ENCODE measurements at regions not wholly inside any gene's neighbourhood (a gene's known extent, or its start where the extent isn't known, plus 50 kb on each side); places are given as distances from the start of the nearest gene placed in this dataset.

GRCh38 chr9:107704774-107705173 is 215.2 kb upstream of the KLF4 start:
- intact Hi-C loops (cut with micrococcal nuclease), result loop anchor here (5.0 kb wide), 1 partner anchor 163 kb away; no protein-coding TSS in a partner anchor

More at GRCh38 chr9:107704774-107705173, 215.2 kb upstream of the KLF4 start:
- H3K9me1 ChIP-seq (replicated peaks; ENCODE audit: control insufficient read depth, extremely low read depth, insufficient read depth, low read length), result no peaks in the 10 kb centered on the region
- no peak for FAIRE-seq
- peaks cover 11 to 23% of the 10 kb centered on the region in 2 experiments for H3K27me3 ChIP-seq (ENCODE audit: control insufficient read depth in 2 of 2, insufficient read depth in 2 of 2, low read length in 2 of 2)
- DNase-seq (ENCODE audit: low read depth, low spot score), result no peak
- H3K27ac ChIP-seq (ENCODE audit: insufficient read depth, low read depth, low read length), result no peak overlapping the region
- H3K9me3 ChIP-seq (replicated peaks; ENCODE audit: control insufficient read depth, insufficient read depth, low read length), result no peaks in the 10 kb centered on the region
- ChIA-PET POLR2A (no interaction called here), CTCF (no interaction called here)
- H2AFZ ChIP-seq (ENCODE audit: low read depth, low read length), result no peak overlapping the region
- dilution Hi-C loops (cut with MboI; ENCODE audit: extremely low pct_ligation_motif_present, low sequenced_read_pairs), result no loop called here
- no peak overlapping the region for H3K4me2 ChIP-seq (ENCODE audit: insufficient read depth, low read length)
- H3K9ac ChIP-seq (replicated peaks; ENCODE audit: extremely low read depth, insufficient read depth, low read length), result no peak overlapping the region
- H3K79me2 ChIP-seq (ENCODE audit: control insufficient read depth, insufficient read depth, low read length), result no peaks in the 10 kb centered on the region
- TF ChIP-seq POLR2AphosphoS5 (IDR thresholded peaks at IDR 0.05; ENCODE audit: insufficient read depth, low read depth, low read length) (no peak), MYC (IDR thresholded peaks at IDR 0.05; ENCODE audit: low read depth, low read length) (no peak), POLR2A (IDR thresholded peaks at IDR 0.05; ENCODE audit: low read depth, low read length) (no peak), GATA2 (IDR thresholded peaks at IDR 0.05; ENCODE audit: insufficient read depth, insufficient read length, low read depth, low read length) (no peak), JUN (IDR thresholded peaks at IDR 0.05; ENCODE audit: borderline replicate concordance, insufficient read depth, insufficient read length, low read depth) (no peak), FOS (IDR thresholded peaks at IDR 0.05; ENCODE audit: borderline replicate concordance, insufficient read depth, low read length) (no peak), EZH2 (IDR thresholded peaks at IDR 0.05; ENCODE audit: borderline replicate concordance, low read depth, low read length, severe bottlenecking) (no peak)
- TF ChIP-seq, protein P1, sequence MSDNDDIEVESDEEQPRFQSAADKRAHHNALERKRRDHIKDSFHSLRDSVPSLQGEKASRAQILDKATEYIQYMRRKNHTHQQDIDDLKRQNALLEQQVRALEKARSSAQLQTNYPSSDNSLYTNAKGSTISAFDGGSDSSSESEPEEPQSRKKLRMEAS (IDR thresholded peaks at IDR 0.05; ENCODE audit: insufficient read depth, insufficient read length), result no peak
- TF ChIP-seq, protein P2, sequence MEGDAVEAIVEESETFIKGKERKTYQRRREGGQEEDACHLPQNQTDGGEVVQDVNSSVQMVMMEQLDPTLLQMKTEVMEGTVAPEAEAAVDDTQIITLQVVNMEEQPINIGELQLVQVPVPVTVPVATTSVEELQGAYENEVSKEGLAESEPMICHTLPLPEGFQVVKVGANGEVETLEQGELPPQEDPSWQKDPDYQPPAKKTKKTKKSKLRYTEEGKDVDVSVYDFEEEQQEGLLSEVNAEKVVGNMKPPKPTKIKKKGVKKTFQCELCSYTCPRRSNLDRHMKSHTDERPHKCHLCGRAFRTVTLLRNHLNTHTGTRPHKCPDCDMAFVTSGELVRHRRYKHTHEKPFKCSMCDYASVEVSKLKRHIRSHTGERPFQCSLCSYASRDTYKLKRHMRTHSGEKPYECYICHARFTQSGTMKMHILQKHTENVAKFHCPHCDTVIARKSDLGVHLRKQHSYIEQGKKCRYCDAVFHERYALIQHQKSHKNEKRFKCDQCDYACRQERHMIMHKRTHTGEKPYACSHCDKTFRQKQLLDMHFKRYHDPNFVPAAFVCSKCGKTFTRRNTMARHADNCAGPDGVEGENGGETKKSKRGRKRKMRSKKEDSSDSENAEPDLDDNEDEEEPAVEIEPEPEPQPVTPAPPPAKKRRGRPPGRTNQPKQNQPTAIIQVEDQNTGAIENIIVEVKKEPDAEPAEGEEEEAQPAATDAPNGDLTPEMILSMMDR (IDR thresholded peaks at IDR 0.05; ENCODE audit: extremely low read depth in 1 of 2, insufficient read depth in 1 of 2, low read depth in 1 of 2, low read length in 2 of 2), result no peak
- no peaks in the 10 kb centered on the region for H3K4me1 ChIP-seq (ENCODE audit: control insufficient read depth, extremely low read depth, insufficient read depth, low read length)
- H4K20me1 ChIP-seq (replicated peaks; ENCODE audit: control insufficient read depth, extremely low read depth, insufficient read depth, low read length), result no peaks in the 10 kb centered on the region
- no TSS peak for BruUV-seq (replicated peaks)
- no peaks in the 10 kb centered on the region for H3K36me3 ChIP-seq (ENCODE audit: control insufficient read depth in 2 of 2, extremely low read depth in 1 of 2, insufficient read depth in 2 of 2, low read length in 2 of 2)
- H3K4me3 ChIP-seq (replicated peaks in 1 of 3; ENCODE audit: insufficient read depth in 1 of 3, low read depth in 1 of 3, low read length in 3 of 3), result no peak overlapping the region

Data from endothelial cell of umbilical vein (primary cell).